IgD-negative memory B cell (primary cell): ENCODE measurements at regions not wholly inside any gene's neighbourhood (a gene's known extent, or its start where the extent isn't known, plus 50 kb on each side); places are given as distances from the start of the nearest gene placed in this dataset.
"Not testable (repeated sequence)": the region's sequence is repeated elsewhere in the genome, so short reads cannot be mapped to it uniquely, and the experiment has no call there.

Experiments
- H3K27ac Mint-ChIP-seq, 3 donors: one replicate each; pipeline ENCODE4 v1.8.0; 2020 to 2022; ENCODE audit warnings: mild to moderate bottlenecking in 3 of 3, mixed read lengths in 3 of 3, moderate library complexity in 1 of 3
- H3K27me3 Mint-ChIP-seq: one replicate; pipeline ENCODE4 v1.8.0; 2021; ENCODE audit warnings: mixed read lengths
- H3K36me3 Mint-ChIP-seq: one replicate; pipeline ENCODE4 v1.8.0; 2020; ENCODE audit warnings: mild to moderate bottlenecking, mixed read lengths
- H3K4me1 Mint-ChIP-seq, 3 donors: one replicate each; pipeline ENCODE4 v1.8.0; 2020 to 2022; ENCODE audit warnings: mixed read lengths in 3 of 3, mild to moderate bottlenecking in 1 of 3
- H3K4me3 Mint-ChIP-seq, 4 donors: one replicate each; pipeline ENCODE4 v1.8.0; 2020 to 2022; ENCODE audit warnings: mild to moderate bottlenecking in 4 of 4, mixed read lengths in 4 of 4, moderate library complexity in 3 of 4
- H3K9me3 Mint-ChIP-seq, 3 donors: one replicate each; pipeline ENCODE4 v1.8.0; 2020 to 2021; ENCODE audit warnings: mixed read lengths in 3 of 3, mild to moderate bottlenecking in 1 of 3

DNA sequence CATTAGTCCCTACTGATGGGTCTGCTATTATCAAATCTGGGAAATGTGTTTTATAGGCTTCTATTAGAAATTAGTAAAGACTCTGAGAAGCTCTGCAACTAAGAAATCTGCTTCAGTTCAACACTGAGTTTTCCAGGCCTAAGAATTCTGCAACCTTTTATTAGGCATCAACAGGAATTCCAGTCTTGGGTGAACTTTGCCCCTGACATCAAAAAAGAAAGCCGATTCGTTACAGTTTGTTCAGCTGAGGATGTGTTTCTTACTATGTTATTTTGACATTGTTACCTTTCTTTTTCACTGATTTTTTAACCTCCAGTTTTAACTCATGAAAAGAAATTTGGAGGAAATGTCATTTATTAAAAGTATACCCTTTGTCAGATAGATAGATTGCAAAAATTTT, 131.5 kb upstream of the KCNH8 start:
- Mint-ChIP-seq H3K27ac (no peak overlapping the region), H3K27me3 (no peaks in the 10 kb centered on the region), H3K9me3 (no peaks in the 10 kb centered on the region)

DNA sequence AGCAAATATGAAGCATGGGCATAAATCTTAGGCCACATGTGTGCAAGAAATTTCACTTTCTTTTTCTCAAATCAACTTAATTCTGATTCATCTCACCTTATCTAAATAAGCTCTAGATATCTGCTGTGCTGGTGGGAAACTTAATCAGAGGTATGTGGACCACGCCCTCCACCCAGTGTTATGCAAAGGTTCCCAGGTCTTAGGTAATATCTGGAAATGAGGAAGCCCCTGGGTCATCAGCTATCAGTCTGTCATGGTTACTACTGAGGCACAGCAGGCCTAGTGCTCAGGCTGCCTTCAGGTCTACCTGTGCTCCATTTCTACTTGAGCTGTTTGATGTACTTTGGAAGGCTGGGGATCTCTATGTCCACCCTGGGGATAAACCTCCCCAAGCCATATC, 134.4 kb upstream of the KCNH8 start:
- Mint-ChIP-seq H3K4me1 (no peaks in the 10 kb centered on the region), H3K27me3 (no peaks in the 10 kb centered on the region), H3K27ac (no peak overlapping the region), H3K4me3 (no peak overlapping the region), H3K36me3 (no peaks in the 10 kb centered on the region), H3K9me3 (no peaks in the 10 kb centered on the region)

More for the DNA sequence above, 131.5 kb upstream of the KCNH8 start:
- no peaks in the 10 kb centered on the region for H3K36me3 Mint-ChIP-seq
- H3K4me1 Mint-ChIP-seq, result no peaks in the 10 kb centered on the region
- no peak overlapping the region for H3K4me3 Mint-ChIP-seq

DNA sequence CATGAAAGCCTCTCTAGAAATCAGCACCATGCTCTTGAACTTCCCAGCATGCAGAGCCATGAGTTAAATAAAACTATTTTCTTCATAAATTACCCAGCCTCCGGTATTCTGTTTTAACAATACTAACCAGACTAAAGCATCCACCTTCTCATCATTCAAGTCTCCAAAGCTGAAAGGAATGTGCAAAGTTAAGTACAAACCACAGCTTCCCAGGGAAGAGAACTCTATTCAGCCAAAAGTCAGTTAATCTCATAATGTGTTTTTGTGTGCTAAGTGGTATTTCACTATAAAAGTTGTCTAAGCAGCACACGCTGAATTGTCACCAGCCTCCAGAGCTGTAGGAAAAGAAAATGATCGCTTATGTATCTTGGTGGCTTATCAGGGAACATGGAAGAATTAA, 135.5 kb upstream of the KCNH8 start:
- Mint-ChIP-seq H3K36me3 (no peaks in the 10 kb centered on the region), H3K9me3 (no peaks in the 10 kb centered on the region), H3K4me1 (no peaks in the 10 kb centered on the region), H3K27ac (no peak overlapping the region), H3K4me3 (no peak overlapping the region), H3K27me3 (no peaks in the 10 kb centered on the region)

DNA sequence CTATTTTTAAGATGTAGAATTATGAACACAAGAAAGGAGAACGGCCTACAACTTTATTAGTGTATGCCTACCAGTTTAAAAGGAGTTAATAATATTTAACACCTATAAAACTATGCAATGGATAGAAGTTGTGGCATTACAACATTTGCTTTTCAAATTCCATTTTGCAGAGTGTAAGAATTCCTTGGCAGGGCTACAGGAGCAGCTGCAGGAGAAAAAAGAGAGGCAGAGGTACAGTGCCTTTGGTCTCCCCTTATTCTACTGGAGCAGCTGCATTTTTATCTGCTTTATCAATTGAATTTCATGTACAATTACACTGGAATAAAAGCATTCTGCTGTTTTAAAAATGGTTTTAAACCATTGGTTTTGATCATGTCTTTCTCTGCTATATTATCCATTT, 145.7 kb upstream of the KCNH8 start:
- H3K36me3 Mint-ChIP-seq, result no peaks in the 10 kb centered on the region
- no peak overlapping the region for H3K27ac Mint-ChIP-seq
- H3K27me3 Mint-ChIP-seq, result peaks cover 2% of the 10 kb centered on the region

DNA sequence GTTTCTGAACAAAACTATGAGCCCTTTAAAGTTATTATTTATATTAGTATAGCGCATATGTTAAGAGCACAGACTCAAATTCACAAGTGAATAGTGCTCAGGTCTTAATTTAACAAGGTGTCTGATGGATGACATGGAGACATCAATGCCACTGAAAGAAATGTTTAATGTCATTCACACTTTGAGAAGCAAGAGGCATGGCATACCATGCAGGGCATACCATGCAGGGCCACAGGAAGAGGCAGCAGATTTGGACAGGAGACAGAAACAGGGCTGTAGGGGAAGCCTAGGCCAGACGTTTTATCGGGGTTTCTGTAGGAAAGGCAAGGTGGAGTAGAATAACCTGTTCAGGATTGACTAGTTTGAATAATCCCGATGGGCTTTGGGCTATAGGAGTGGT, 150.2 kb upstream of the KCNH8 start:
- Mint-ChIP-seq H3K27me3 (no peaks in the 10 kb centered on the region), H3K4me1 (peaks cover 0 to 2% (median 0%) of the 10 kb centered on the region in 3 donors), H3K9me3 (peaks cover 1 to 9% (median 8%) of the 10 kb centered on the region in 3 donors), H3K4me3 (no peak overlapping the region), H3K27ac (no peak overlapping the region), H3K36me3 (no peaks in the 10 kb centered on the region)

More for the DNA sequence above, 145.7 kb upstream of the KCNH8 start:
- Mint-ChIP-seq H3K4me1 (no peaks in the 10 kb centered on the region), H3K4me3 (no peak overlapping the region), H3K9me3 (no peaks in the 10 kb centered on the region)

DNA sequence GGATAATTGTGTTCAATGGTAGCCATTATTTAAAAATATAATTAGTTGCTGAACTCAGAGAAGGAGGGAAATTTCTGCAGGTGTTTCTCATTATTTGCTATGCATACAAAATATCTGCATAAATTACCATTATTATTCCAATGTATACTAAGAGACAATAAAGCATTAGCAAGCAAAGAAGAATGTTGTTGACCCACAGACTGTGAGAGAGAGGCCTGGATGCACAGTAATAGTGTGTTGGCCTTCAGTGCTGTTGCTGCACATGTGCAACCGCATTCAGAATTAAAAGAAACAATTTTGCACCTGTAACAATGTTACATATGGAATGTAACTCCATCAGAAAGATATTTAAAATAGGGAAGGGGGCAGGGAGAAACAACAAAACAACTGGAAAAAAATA, 155.6 kb upstream of the KCNH8 start:
- H3K36me3 Mint-ChIP-seq, result no peaks in the 10 kb centered on the region
- H3K4me3 Mint-ChIP-seq, result no peak overlapping the region
- peaks cover 3% of the 10 kb centered on the region for H3K27me3 Mint-ChIP-seq
- H3K9me3 Mint-ChIP-seq, result peaks cover 1 to 9% (median 8%) of the 10 kb centered on the region in 3 donors
- peaks cover 0 to 4% (median 2%) of the 10 kb centered on the region in 3 donors for H3K4me1 Mint-ChIP-seq
- no peak overlapping the region for H3K27ac Mint-ChIP-seq

DNA sequence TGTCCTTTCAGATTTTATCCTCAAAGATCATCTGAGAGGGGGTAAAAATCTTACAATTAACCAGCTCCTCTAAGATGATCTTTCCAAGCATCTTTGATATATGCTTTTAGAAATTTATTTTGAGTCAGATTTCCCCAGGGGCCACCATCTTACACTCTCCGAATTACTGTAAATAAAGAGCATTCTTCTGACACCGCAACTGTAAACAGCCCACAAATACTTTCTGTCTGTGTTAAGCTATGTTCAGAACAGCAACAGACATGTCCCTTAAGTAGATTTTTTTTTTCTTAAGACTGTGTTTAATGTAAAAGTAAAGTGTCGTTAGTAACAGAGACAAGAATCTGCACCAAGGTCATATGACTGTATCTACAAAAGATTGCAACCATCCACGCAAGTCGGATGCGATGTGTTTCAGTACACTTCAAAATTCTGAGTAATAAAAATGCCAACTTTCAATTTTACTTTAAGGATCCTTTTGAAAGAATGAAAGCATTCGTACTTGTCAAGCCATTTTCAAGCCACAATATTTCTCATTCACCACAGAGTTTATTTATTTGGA, 159.0 kb upstream of the KCNH8 start:
- no peaks in the 10 kb centered on the region for H3K36me3 Mint-ChIP-seq
- H3K9me3 Mint-ChIP-seq, result no peaks in the 10 kb centered on the region
- peak overlapping the region in 1 of 4 donors; percentile 8 for H3K4me3 Mint-ChIP-seq
- peaks cover 0 to 4% (median 0%) of the 10 kb centered on the region in 3 donors for H3K4me1 Mint-ChIP-seq
- H3K27ac Mint-ChIP-seq, result no peak overlapping the region
- H3K27me3 Mint-ChIP-seq, result peaks cover 3% of the 10 kb centered on the region

DNA sequence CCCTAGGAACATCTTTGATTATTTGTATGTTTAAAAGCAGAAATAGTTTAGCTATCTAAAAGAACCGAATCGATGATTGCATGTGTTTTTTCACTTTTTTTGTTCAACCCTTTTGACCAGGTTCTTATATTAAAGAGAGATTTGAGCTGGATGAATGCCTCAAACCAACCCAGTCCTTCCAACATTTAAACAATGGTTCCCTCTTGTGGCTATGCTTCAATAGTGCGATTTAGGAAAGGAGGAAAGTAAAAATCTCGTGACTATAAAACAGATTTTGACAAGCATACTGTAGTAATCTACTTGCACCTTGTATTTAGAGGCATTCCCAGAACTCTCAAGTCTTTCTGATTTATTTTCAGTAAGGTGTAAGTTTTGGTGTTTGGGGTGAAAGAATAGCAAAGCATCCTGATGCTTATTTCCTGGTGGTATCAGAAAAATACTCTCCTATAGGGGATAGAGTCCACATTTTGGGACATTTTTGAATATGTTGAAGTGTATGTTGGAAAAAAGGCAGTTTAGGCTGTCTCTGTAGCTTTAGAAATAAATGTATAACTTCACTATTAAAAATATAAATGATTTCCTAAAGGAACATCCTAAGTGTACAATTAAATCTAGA, 159.6 kb upstream of the KCNH8 start:
- H3K27ac Mint-ChIP-seq, result no peak overlapping the region
- H3K4me1 Mint-ChIP-seq, result peaks cover 0 to 4% (median 0%) of the 10 kb centered on the region in 3 donors
- peaks cover 3% of the 10 kb centered on the region for H3K27me3 Mint-ChIP-seq
- peaks cover 1% of the 10 kb centered on the region for H3K36me3 Mint-ChIP-seq
- H3K4me3 Mint-ChIP-seq, result no peak overlapping the region
- no peaks in the 10 kb centered on the region for H3K9me3 Mint-ChIP-seq

DNA sequence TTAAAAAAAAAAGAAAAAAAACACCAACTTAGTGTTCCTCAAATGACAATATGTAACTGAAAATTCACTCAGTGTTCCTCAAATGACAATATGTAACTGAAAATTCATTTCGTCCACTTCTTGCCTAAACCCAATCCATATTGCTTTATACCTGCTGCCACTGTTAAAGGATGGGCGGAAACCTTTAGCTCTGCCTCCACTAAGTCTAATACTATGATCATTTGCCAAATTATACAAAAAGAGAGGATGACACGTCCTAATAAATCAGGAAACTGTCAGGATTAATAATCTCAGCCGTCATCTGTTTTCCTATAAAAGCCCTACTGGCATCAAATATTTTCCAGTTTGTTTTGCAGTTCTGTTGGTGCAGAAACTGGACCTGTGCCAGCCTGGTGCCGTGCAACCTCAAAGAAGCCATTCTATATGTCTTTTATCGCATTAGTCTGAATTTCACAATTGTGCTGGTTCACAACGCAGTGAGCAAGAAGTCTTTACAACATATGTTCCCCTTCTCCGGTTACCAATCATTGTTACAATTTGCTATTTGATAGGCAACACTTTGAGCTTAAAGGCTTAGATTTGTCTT, 160.4 kb upstream of the KCNH8 start:
- no peak overlapping the region for H3K4me3 Mint-ChIP-seq
- H3K9me3 Mint-ChIP-seq, result no peaks in the 10 kb centered on the region
- no peak overlapping the region for H3K27ac Mint-ChIP-seq
- H3K36me3 Mint-ChIP-seq, result peaks cover 1% of the 10 kb centered on the region
- peaks cover 0 to 4% (median 0%) of the 10 kb centered on the region in 3 donors for H3K4me1 Mint-ChIP-seq
- peaks cover 3% of the 10 kb centered on the region for H3K27me3 Mint-ChIP-seq

DNA sequence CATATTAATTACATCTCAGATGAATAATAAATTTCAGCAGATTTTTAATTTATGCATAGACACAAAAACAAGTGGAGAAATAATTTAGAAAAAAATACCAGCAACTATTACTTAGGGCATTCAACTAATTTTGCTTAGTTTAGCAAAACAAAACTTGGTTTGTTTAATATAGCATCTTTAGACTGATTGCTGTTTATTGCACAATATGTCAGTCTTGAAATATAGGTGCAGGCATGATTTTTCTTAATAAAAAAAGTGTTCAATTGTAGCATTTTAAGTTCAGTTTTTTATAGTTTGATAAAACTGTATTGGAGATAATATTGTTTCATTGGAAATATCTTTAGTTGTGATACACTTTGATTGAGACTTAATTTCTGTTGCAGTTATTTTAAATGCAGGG, 161.2 kb upstream of the KCNH8 start:
- Mint-ChIP-seq H3K9me3 (peaks cover 0 to 2% (median 2%) of the 10 kb centered on the region in 3 donors), H3K27me3 (peaks cover 3% of the 10 kb centered on the region), H3K4me1 (peaks cover 0 to 4% (median 0%) of the 10 kb centered on the region in 3 donors), H3K4me3 (no peak overlapping the region), H3K27ac (no peak overlapping the region), H3K36me3 (peaks cover 1% of the 10 kb centered on the region)

DNA sequence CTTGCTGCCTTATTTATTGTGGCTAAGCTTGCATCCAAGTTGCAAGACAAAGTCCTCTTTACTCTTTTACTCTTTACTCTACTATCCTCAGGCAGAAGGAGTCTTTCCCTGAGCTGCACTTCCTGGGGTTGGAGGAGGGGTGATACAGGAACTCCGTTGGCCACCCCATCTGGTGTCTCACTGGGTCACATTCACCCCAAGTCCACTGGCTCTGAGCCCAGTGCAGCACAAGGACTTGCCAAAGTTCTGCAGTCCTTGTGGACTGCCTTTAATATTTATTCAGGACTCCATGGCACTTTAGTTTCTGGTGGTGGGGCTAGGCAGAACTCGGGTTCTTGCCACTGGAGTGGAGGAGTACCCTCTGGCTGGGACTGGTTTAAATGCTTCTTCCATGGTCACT, 165.4 kb upstream of the KCNH8 start:
- peaks cover 0 to 3% (median 2%) of the 10 kb centered on the region in 3 donors for H3K9me3 Mint-ChIP-seq
- peaks cover 1% of the 10 kb centered on the region for H3K36me3 Mint-ChIP-seq
- H3K27ac Mint-ChIP-seq, result no peak overlapping the region
- no peak overlapping the region for H3K4me3 Mint-ChIP-seq
- H3K27me3 Mint-ChIP-seq, result no peaks in the 10 kb centered on the region
- no peaks in the 10 kb centered on the region for H3K4me1 Mint-ChIP-seq

DNA sequence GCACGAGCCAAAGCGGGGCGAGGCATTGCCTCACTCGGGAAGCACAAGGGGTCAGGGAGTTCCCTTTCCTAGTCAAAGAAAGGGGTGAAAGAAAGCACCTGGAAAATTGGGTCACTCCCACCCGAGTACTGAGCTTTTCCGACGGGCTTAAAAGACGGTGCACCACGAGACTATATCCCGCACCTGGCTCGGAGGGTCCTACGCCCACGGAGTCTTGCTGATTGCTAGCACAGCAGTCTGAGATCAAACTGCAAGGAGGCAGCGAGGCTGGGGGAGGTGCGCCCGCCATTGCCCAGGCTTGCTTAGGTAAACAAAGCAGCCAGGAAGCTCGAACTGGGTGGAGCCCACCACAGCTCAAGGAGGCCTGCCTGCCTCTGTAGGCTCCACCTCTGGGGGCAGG, 172.2 kb upstream of the KCNH8 start:
- not testable (repeated sequence) for H3K36me3 Mint-ChIP-seq, H3K4me3 Mint-ChIP-seq, H3K27ac Mint-ChIP-seq, H3K27me3 Mint-ChIP-seq, H3K4me1 Mint-ChIP-seq
- H3K9me3 Mint-ChIP-seq, result peaks cover 0 to 12% (median 2%) of the 10 kb centered on the region in 3 donors

DNA sequence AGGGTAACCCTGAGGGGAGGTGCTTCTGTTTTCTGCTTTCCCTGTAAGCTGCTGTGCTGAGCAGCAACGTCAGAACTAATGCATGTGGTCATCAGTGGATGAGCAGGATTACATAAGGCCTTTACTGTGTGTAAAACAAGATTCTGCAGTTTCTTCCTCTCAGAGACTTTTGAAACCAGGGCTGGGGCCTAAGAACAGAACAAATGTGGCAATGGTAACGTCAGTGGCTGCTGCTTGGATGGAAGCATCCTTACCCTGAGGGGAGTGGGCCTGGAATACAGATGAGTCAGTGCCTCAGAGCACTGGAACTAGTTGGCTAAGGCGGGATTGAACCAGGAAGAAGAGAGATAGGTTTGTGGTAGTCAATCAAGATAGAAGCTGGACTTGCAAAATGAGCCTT, 180.2 kb upstream of the KCNH8 start:
- no peak overlapping the region for H3K4me3 Mint-ChIP-seq
- H3K27ac Mint-ChIP-seq, result no peak overlapping the region
- H3K4me1 Mint-ChIP-seq, result no peaks in the 10 kb centered on the region
- peaks cover 3 to 12% (median 6%) of the 10 kb centered on the region in 3 donors for H3K9me3 Mint-ChIP-seq
- H3K36me3 Mint-ChIP-seq, result no peaks in the 10 kb centered on the region
- H3K27me3 Mint-ChIP-seq, result peaks cover 7% of the 10 kb centered on the region

DNA sequence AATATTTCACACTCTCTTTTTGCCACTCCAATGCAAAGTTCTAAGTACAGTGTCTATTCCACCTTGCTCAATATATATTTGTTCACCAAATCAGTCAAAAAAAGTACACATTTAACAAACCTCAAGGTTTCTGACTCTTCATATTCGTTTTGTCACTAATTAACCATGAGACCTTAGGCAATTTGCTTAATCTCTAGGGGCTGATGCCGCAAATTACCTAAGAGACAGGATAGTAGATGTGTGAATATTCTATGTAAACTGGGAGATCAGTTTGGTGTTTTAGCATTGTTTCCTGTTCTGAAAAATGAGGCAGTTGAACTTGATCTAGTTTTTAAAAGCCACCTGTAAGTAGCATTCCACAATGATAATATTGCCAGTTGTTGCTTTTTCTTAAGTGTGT, 182.5 kb upstream of the KCNH8 start:
- H3K9me3 Mint-ChIP-seq, result peaks cover 0 to 6% (median 1%) of the 10 kb centered on the region in 3 donors
- H3K36me3 Mint-ChIP-seq, result no peaks in the 10 kb centered on the region
- H3K4me1 Mint-ChIP-seq, result no peaks in the 10 kb centered on the region
- no peak overlapping the region for H3K4me3 Mint-ChIP-seq
- peaks cover 7% of the 10 kb centered on the region for H3K27me3 Mint-ChIP-seq
- H3K27ac Mint-ChIP-seq, result no peak overlapping the region

DNA sequence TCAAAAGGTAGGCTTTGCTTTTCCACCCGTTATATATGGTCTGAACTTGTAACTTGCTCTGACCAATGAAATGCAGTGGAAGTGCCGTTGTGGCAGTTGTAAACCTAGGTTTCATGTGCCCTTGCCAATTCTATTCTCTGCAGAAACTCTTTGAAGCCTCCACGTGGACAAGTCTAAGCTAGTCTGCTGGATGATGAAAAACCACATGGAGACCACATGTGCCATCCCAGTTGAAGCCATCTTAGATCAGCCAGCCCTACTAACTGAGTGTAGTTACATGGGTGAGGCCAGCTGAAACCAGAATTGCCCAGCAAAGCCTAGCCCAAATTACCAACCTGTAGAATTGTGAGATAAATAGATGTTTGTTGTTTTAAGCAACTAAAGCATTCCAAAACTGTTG, 183.7 kb upstream of the KCNH8 start:
- Mint-ChIP-seq H3K4me1 (no peaks in the 10 kb centered on the region), H3K27me3 (peaks cover 7% of the 10 kb centered on the region), H3K4me3 (no peak overlapping the region), H3K9me3 (peaks cover 0 to 8% (median 1%) of the 10 kb centered on the region in 3 donors), H3K27ac (no peak overlapping the region), H3K36me3 (no peaks in the 10 kb centered on the region)

DNA sequence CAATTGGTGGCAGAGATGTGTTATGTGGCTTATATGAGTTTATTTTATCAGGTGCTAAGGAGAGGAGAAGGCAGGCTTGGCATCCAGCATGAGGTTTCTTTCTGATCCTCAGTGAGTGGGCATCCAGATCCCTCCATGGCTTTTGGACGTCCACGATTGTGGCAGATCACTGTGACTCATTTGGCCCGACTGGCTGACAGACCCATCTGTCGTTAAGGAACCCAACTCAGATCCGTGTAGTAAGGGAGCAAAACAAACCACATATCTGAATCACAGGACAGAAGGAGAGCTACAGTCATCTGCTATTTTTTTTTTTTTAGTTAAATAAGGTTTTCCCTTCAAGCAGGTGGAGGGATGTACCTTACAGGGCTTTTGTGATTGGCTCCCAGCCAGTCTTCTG, 197.0 kb upstream of the KCNH8 start:
- H3K36me3 Mint-ChIP-seq, result no peaks in the 10 kb centered on the region
- no peaks in the 10 kb centered on the region for H3K27me3 Mint-ChIP-seq
- H3K4me1 Mint-ChIP-seq, result no peaks in the 10 kb centered on the region
- no peak overlapping the region for H3K27ac Mint-ChIP-seq
- H3K4me3 Mint-ChIP-seq, result no peak overlapping the region
- H3K9me3 Mint-ChIP-seq, result no peaks in the 10 kb centered on the region
